SK-N-MC (cell line): ENCODE measurements at regions not wholly inside any gene's neighbourhood (a gene's known extent, or its start where the extent isn't known, plus 50 kb on each side); places are given as distances from the start of the nearest gene placed in this dataset.

Source experiments
- EZH2 ChIP-seq: fragments of 200-600 bp; sonication (generic); IDR thresholded peaks from one replicate; pipeline ENCODE4 v1.6.1; 2017; ENCODE audit warnings: antibody characterized with exemption
- FOXP2 ChIP-seq: optimal IDR thresholded peaks from 2 replicates; pipeline ENCODE3; 2011; ENCODE audit warnings: mild to moderate bottlenecking, moderate library complexity; ENCODE audit not compliant: insufficient read depth; ENCODE audit errors: extremely low read length, control extremely low read depth
- POLR2AphosphoS5 ChIP-seq: IDR thresholded peaks from 2 replicates; pipeline ENCODE4 v1.6.1; 2012; ENCODE audit warnings: mild to moderate bottlenecking, low read depth, low read length, borderline replicate concordance

- TF ChIP-seq EZH2 (no peak), POLR2AphosphoS5 (no peak), FOXP2 (no peak)
These were observed 268.6 kb downstream of the NDFIP2 start for GRCh38 chr13:79749566-79749965.
